Colonic mucosa (tissue), 4 donors: ENCODE measurements at regions not wholly inside any gene's neighbourhood (a gene's known extent, or its start where the extent isn't known, plus 50 kb on each side); places are given as distances from the start of the nearest gene placed in this dataset.

Source experiments
- DNase-seq: peaks from one replicate; pipeline ENCODE4 v3.0.0-alpha.2; 2020
- H3K27ac ChIP-seq: fragments of 200-600 bp; one replicate; pipeline ENCODE4 v1.8.0; 2021
- H3K27me3 ChIP-seq: fragments of 200-600 bp; one replicate; pipeline ENCODE4 v1.8.0; 2021
- H3K36me3 ChIP-seq: fragments of 200-600 bp; one replicate; pipeline ENCODE4 v1.8.0; 2021
- H3K4me1 ChIP-seq: fragments of 200-600 bp; one replicate; pipeline ENCODE4 v1.8.0; 2021; ENCODE audit warnings: mild to moderate bottlenecking
- H3K4me3 ChIP-seq: fragments of 200-600 bp; one replicate; pipeline ENCODE4 v1.8.0; 2021
- H3K9ac ChIP-seq, 2 donors: one replicate each; pipeline ENCODE4 v1.7.0; 2013; ENCODE audit warnings: control low read depth in 2 of 2, low read depth in 2 of 2, low read length in 2 of 2
- H3K9me3 ChIP-seq: fragments of 200-600 bp; one replicate; pipeline ENCODE4 v1.8.0; 2021
- CTCF ChIP-seq: fragments of 200-600 bp; IDR thresholded peaks from one replicate; pipeline ENCODE4 v1.8.0; 2022; ENCODE audit warnings: antibody characterized with exemption, mild to moderate bottlenecking
- intact Hi-C: fragments of 100-400 bp; cut with DNase I; formaldehyde crosslinking; loops from one replicate; pipeline ENCODE4 v1.14.1; 2022
- donor health status: healthy.
- donor health status: DM: no; HTN: no; CAD: no.
- donor health status: DM: no; HTN: no; CAD: no.

GRCh38 chr13:107852072-107852471 is 363.3 kb downstream of the LIG4 start:
- Histone ChIP-seq H3K4me1 (no peaks in the 10 kb centered on the region), H3K9ac (no peak overlapping the region), H3K4me3 (no peak overlapping the region), H3K27ac (no peak overlapping the region), H3K9me3 (no peaks in the 10 kb centered on the region), H3K27me3 (no peaks in the 10 kb centered on the region), H3K36me3 (no peaks in the 10 kb centered on the region)
- no peak for DNase-seq
- intact Hi-C loops = no loop called here
- TF ChIP-seq CTCF = no peak

- H3K4me1 ChIP-seq = no peaks in the 10 kb centered on the region
- H3K9ac ChIP-seq = no peak overlapping the region
- no peaks in the 10 kb centered on the region for H3K9me3 ChIP-seq
- no peak overlapping the region for H3K4me3 ChIP-seq
- intact Hi-C loops = no loop called here
- no peaks in the 10 kb centered on the region for H3K27me3 ChIP-seq
- no peak for TF ChIP-seq CTCF
- H3K27ac ChIP-seq = no peak overlapping the region
- DNase-seq = no peak
- no peaks in the 10 kb centered on the region for H3K36me3 ChIP-seq
Observed at GRCh38 chr13:107851670-107852069, 363.7 kb downstream of the LIG4 start.

- no peak overlapping the region for H3K4me3 ChIP-seq
- no peak for TF ChIP-seq CTCF
- H3K9ac ChIP-seq = no peak overlapping the region
- no peak overlapping the region for H3K27ac ChIP-seq
- H3K36me3 ChIP-seq = no peaks in the 10 kb centered on the region
- H3K9me3 ChIP-seq = no peaks in the 10 kb centered on the region
- no peak for DNase-seq
- no peaks in the 10 kb centered on the region for H3K27me3 ChIP-seq
- intact Hi-C loops = no loop called here
- no peaks in the 10 kb centered on the region for H3K4me1 ChIP-seq
Observed at GRCh38 chr13:107847406-107847805, 367.9 kb downstream of the LIG4 start.

- H3K27ac ChIP-seq = no peak overlapping the region
- no peaks in the 10 kb centered on the region for H3K27me3 ChIP-seq
- H3K9ac ChIP-seq = no peak overlapping the region
- H3K4me3 ChIP-seq = no peak overlapping the region
- intact Hi-C loops = no loop called here
- H3K36me3 ChIP-seq = no peaks in the 10 kb centered on the region
- no peak for DNase-seq
- H3K9me3 ChIP-seq = no peaks in the 10 kb centered on the region
- H3K4me1 ChIP-seq = no peaks in the 10 kb centered on the region
- TF ChIP-seq CTCF = no peak
Observed at GRCh38 chr13:107846642-107847041, 368.7 kb downstream of the LIG4 start.

- Histone ChIP-seq H3K9me3 (no peaks in the 10 kb centered on the region), H3K4me1 (no peaks in the 10 kb centered on the region), H3K27ac (no peak overlapping the region), H3K27me3 (no peaks in the 10 kb centered on the region), H3K9ac (no peak overlapping the region), H3K4me3 (no peak overlapping the region), H3K36me3 (no peaks in the 10 kb centered on the region)
- DNase-seq = no peak
- intact Hi-C loops = no loop called here
- TF ChIP-seq CTCF = no peak
Observed at GRCh38 chr13:107845911-107846310, 369.4 kb downstream of the LIG4 start.

GRCh38 chr13:107843681-107844080 is 371.7 kb downstream of the LIG4 start:
- Histone ChIP-seq H3K9ac (no peak overlapping the region), H3K9me3 (no peaks in the 10 kb centered on the region), H3K4me1 (no peaks in the 10 kb centered on the region), H3K27ac (no peak overlapping the region), H3K4me3 (no peak overlapping the region), H3K27me3 (no peaks in the 10 kb centered on the region), H3K36me3 (no peaks in the 10 kb centered on the region)
- DNase-seq = no peak
- intact Hi-C loops = no loop called here
- no peak for TF ChIP-seq CTCF
